ENCODE measurements at regions not wholly inside any gene's neighbourhood (a gene's known extent, or its start where the extent isn't known, plus 50 kb on each side); places are given as distances from the start of the nearest gene placed in this dataset.
"Not testable (repeated sequence)": the region's sequence is repeated elsewhere in the genome, so short reads cannot be mapped to it uniquely, and the experiment has no call there.

GRCh38 chr1:59215766-59216291 lies 81.1 kb upstream of the FGGY start:
- no peak overlapping the region for H3K27ac ChIP-seq
- no peak overlapping the region for H3K9ac ChIP-seq
- no peak for TF ChIP-seq CTCF (IDR thresholded peaks at IDR 0.05)
- no peak overlapping the region for H3K4me3 ChIP-seq (ENCODE audit: low read depth, low read length)
- no peaks in the 10 kb centered on the region for H3K4me1 ChIP-seq
- H2AFZ ChIP-seq, result no peak overlapping the region
- H3K79me2 ChIP-seq, result no peaks in the 10 kb centered on the region
- H3K9me3 ChIP-seq (ENCODE audit: control insufficient read depth, low read length), result no peaks in the 10 kb centered on the region
- no peaks in the 10 kb centered on the region for H3K36me3 ChIP-seq (ENCODE audit: control insufficient read depth, insufficient read depth, low read length)
- no peak overlapping the region for H3K4me2 ChIP-seq (ENCODE audit: low read length)
- no peaks in the 10 kb centered on the region for H3K27me3 ChIP-seq (ENCODE audit: control insufficient read depth, insufficient read depth, low read length)

GRCh38 chr1:59217439-59217838 lies 79.5 kb upstream of the FGGY start:
- not testable (repeated sequence) for H3K4me2 ChIP-seq (ENCODE audit: low read length); H3K27me3 ChIP-seq (ENCODE audit: control insufficient read depth, insufficient read depth, low read length); H3K4me3 ChIP-seq (ENCODE audit: low read depth, low read length); H3K9ac ChIP-seq; H2AFZ ChIP-seq; H3K79me2 ChIP-seq; H3K4me1 ChIP-seq; H3K9me3 ChIP-seq (ENCODE audit: control insufficient read depth, low read length); H3K27ac ChIP-seq; H3K36me3 ChIP-seq (ENCODE audit: control insufficient read depth, insufficient read depth, low read length)

- no peaks in the 10 kb centered on the region for H3K9me3 ChIP-seq (ENCODE audit: control insufficient read depth, low read length)
- H3K4me1 ChIP-seq, result no peaks in the 10 kb centered on the region
- H2AFZ ChIP-seq, result no peak overlapping the region
- no peaks in the 10 kb centered on the region for H3K36me3 ChIP-seq (ENCODE audit: control insufficient read depth, insufficient read depth, low read length)
- no peak for TF ChIP-seq CTCF (IDR thresholded peaks at IDR 0.05)
- no peaks in the 10 kb centered on the region for H3K79me2 ChIP-seq
- H3K27ac ChIP-seq, result no peak overlapping the region
- H3K4me2 ChIP-seq (ENCODE audit: low read length), result no peak overlapping the region
- no peak overlapping the region for H3K9ac ChIP-seq
- no peaks in the 10 kb centered on the region for H3K27me3 ChIP-seq (ENCODE audit: control insufficient read depth, insufficient read depth, low read length)
- H3K4me3 ChIP-seq (ENCODE audit: low read depth, low read length), result no peak overlapping the region
Measured at GRCh38 chr1:59218521-59219236, 78.2 kb upstream of the FGGY start.

GRCh38 chr1:59219916-59220315 lies 77.0 kb upstream of the FGGY start:
- H2AFZ ChIP-seq, result no peak overlapping the region
- no peaks in the 10 kb centered on the region for H3K9me3 ChIP-seq (ENCODE audit: control insufficient read depth, low read length)
- H3K4me3 ChIP-seq (ENCODE audit: low read depth, low read length), result no peak overlapping the region
- no peaks in the 10 kb centered on the region for H3K79me2 ChIP-seq
- H3K4me2 ChIP-seq (ENCODE audit: low read length), result no peak overlapping the region
- no peaks in the 10 kb centered on the region for H3K36me3 ChIP-seq (ENCODE audit: control insufficient read depth, insufficient read depth, low read length)
- no peak overlapping the region for H3K9ac ChIP-seq
- H3K27me3 ChIP-seq (ENCODE audit: control insufficient read depth, insufficient read depth, low read length), result no peaks in the 10 kb centered on the region
- no peaks in the 10 kb centered on the region for H3K4me1 ChIP-seq
- H3K27ac ChIP-seq, result no peak overlapping the region
- no peak for TF ChIP-seq CTCF (IDR thresholded peaks at IDR 0.05)

- H3K27me3 ChIP-seq (ENCODE audit: control insufficient read depth, insufficient read depth, low read length), result no peaks in the 10 kb centered on the region
- no peak overlapping the region for H2AFZ ChIP-seq
- no peak overlapping the region for H3K4me2 ChIP-seq (ENCODE audit: low read length)
- H3K79me2 ChIP-seq, result no peaks in the 10 kb centered on the region
- no peaks in the 10 kb centered on the region for H3K36me3 ChIP-seq (ENCODE audit: control insufficient read depth, insufficient read depth, low read length)
- H3K4me1 ChIP-seq, result no peaks in the 10 kb centered on the region
- no peak overlapping the region for H3K4me3 ChIP-seq (ENCODE audit: low read depth, low read length)
- no peak overlapping the region for H3K27ac ChIP-seq
- H3K9ac ChIP-seq, result no peak overlapping the region
- TF ChIP-seq CTCF (IDR thresholded peaks at IDR 0.05), result no peak
- H3K9me3 ChIP-seq (ENCODE audit: control insufficient read depth, low read length), result no peaks in the 10 kb centered on the region
Measured at GRCh38 chr1:59220356-59220755, 76.5 kb upstream of the FGGY start.
